Stimulated activated CD8-positive, alpha-beta memory T cell treated with anti-CD3 and anti-CD28 coated beads, Interleukin-12 subunit alpha, Interleukin-12 subunit beta, amount 100 ng/mL, for 24 hours (primary cell): ENCODE measurements at regions not wholly inside any gene's neighbourhood (a gene's known extent, or its start where the extent isn't known, plus 50 kb on each side); places are given as distances from the start of the nearest gene placed in this dataset.
A peak's percentile ranks its signal among the peaks of the same experiment; 100 is the strongest.
"Not testable (repeated sequence)": the region's sequence is repeated elsewhere in the genome, so short reads cannot be mapped to it uniquely, and the experiment has no call there.

Source experiments
- DNase-seq: peaks from one replicate; pipeline ENCODE4 v3.0.0-alpha.2; 2020; ENCODE audit errors: extremely low read depth

DNA sequence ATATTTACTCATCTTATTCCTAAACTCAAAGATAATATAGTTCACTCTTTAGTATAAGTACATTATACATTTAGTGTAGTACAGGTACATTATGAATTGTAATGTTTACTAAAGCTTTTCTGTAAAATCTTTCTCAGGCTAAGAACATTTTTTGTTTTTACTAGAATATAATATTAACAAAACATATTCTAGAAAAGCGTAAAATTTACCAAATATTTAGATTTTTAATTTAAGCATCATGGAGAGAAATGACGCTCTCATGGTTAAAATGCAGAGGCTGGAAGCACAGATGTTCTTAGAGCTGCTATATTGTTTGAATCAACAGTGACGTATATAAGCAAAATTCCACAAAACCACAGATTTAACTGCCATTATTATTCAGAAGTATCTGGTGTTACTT, 54.7 kb upstream of the NBPF15 start:
- DNase-seq = not testable (repeated sequence)

DNA sequence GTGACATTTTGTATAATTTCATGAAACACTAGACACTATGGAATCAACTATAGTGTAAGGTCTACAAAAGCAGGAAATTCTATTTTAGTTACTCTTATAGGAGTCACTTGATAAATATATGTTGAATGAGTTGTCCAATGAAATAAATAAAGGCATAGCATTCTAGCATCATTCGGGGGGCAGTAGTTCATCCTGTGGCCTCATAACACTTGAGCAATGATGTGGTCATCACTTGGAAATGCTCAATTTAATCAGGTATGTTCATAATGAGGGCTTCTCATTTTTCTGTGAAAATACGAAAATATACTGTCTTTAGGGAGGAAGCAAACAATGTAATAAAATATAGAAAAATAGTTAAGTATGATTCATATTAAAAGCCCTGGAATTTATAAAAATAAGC, 55.4 kb upstream of the NBPF15 start:
- not testable (repeated sequence) for DNase-seq

DNA sequence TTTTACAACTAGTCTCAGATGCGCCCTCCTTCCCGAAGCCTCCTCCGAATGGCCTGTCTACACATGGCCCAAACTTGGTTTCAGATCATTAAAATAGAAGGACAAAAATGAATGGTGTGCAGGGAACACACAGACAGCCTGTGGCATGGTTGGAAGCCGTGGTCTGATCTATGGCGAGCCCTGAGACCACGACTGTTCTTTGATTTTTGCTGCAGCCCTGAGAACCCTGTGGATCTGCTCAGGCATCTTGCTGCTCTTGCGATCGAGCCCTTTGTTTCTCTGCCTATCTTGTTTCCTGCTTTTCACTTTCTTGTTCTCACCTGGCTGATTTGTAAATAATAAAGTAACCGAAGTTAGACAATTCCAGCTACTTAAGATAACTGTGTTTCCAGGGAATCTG, 57.0 kb upstream of the NBPF15 start:
- not testable (repeated sequence) for DNase-seq

DNA sequence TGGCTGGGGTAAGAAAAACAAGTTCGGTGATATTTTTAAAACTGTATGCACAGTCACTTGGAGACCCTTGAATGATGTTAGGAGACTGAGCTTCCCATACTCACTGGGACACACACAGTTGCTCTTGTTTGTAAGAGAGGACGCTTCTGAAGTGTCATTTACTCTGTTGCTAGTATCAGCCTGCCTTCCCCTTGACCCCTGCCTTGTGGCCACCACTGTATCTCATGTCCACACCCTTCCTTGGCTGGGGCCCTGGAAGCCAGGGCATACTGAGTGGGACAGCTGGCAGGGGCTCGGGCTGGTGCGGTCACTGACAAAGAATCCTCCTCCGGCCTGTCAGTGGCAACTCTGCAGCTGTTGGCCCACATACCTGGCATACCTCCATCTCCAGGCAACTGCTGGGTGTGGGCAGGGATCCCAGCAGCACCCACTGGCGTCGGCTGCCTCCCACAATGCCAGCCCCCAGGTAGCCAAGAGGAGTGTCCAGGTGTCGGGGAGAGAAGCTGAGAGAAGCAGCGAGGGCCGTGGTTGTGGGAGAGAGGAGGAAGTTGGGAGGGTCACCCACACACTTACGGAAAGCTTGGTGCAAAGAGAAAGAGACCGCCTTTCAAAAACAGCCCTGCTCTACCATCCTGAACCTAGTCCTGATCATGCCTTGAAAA, 58.2 kb upstream of the NBPF15 start:
- not testable (repeated sequence) for DNase-seq

DNA sequence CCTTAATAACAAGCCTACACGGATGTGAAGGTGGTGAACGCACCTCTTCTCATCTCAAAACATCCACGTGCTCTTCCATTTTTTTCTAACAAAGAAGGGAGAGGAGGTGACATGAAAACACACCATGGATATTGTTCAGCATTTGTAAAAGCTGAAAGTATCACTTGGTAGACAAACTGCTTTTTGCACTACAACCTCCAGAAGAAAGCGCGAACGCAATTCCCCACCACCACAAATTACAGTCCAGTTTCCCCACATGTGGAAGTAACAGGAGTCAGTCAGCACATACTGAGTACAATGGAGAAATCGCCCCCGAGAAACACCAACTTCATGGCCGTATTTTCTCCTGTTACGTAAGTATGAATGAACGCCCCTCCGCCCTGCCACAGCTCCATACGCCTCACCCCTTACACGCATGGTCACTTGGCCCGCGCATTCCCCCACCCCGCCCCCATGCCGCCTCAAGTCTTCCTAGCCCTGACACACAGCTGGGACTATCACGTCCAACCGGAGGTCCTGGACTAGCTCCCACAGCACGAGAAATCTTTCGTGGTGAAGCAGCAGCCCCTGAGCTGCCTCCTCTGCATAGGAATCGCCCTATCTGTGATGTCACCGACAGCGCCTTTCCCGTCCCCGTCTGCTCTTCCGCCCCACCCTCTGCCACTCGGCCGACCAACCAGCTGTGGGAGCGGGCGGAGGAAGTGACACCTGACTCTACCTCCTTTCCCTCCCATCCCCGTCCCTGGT, 62.4 kb upstream of the NBPF15 start:
- peak; percentile 41 for DNase-seq

DNA sequence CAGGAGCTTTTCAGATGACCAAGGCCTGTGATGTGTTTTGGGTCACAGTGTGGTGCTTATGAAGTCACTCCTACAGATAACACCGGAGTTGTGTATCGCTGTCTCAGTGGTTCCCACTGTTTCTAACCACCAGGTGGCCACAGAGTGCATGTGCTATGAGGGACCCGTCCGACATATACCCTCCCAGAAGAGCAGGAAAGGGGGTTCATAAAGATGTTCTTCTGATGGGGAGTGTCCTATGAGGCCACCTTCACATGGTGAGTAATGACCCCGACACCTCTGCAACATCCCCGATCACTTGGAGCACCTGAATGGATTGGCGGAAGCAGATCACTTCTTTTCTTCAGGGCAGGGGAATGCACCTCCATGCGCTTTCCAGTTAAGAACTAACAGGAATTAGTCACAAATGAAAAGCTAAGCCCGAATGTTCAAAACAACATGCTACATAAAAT, 60.5 kb upstream of the PPIAL4F start:
- not testable (repeated sequence) for DNase-seq

DNA sequence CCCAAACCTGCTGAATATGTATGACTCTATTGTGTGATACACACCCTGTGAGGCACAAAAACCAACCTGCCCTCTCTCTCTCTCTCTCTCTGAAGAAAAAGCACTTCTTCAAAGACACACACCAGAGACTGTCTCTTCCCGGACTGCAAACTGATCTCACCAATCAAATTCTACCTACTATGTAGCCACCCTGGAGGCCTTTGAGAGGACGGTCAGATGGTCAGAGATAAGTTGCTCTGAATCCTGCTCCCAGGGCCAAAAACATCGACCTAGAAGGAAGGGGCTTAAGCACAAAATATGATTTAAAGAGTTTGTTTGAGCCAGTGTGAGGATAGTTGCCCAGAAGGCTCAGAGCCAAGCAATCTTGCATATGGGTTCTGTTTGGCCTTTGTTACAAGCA, 59.2 kb upstream of the PPIAL4F start:
- not testable (repeated sequence) for DNase-seq

DNA sequence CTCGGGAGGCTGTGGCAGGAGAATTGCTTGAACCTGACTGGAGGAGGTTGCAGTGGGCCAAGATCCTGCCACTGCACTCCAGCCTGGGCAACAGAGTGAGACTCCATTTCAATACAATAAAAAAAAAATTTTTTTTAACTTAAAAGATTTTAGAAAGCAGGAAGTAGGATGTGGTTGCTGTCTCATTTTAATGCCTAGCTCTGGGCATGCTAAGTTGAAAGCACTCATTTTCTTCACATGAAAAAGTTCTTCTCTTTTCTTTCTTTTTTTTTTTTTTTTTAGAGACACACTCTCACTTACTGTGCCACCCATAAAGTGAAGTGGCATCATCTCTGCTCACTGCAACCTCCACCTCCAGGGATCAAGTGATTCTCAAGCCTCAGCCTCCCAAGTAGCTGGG, 58.4 kb upstream of the PPIAL4F start:
- not testable (repeated sequence) for DNase-seq

DNA sequence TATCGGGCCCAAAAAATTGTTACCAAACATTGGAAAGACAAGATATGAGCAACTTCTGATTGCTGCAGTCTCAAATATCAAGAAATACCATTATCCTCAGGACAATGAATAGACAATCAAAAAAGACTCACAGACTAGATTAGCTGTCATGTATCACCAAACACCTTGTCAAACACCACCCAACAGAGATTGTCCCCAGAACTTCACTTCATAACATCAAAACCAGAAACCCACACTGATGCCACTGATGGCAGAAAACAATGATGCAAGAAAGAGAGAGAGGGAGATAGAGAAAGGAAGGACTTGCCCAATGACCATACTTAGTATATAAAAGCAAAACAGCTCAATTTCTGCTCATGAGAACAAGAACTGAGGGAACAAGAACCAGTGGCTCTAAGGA, 56.0 kb upstream of the PPIAL4F start:
- not testable (repeated sequence) for DNase-seq

DNA sequence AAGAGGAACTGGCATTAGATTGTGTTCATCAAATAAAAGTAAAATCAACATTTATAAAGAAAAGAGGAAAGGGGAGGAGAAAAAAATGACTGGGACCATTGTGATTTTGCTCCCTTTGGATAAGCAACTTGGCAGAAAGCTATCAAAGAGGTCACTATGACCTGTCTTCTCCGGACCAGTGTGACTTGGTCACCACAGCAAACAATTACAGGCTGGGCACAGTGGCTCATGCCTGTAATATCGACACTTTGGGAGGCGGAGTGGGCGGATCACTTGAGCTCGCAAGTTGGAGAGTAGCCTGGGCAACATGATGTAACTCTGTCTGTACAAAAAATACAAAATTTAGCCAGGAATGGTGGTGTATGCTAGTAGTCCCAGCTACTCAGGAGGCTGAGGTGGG, 55.5 kb upstream of the PPIAL4F start:
- DNase-seq = not testable (repeated sequence)

DNA sequence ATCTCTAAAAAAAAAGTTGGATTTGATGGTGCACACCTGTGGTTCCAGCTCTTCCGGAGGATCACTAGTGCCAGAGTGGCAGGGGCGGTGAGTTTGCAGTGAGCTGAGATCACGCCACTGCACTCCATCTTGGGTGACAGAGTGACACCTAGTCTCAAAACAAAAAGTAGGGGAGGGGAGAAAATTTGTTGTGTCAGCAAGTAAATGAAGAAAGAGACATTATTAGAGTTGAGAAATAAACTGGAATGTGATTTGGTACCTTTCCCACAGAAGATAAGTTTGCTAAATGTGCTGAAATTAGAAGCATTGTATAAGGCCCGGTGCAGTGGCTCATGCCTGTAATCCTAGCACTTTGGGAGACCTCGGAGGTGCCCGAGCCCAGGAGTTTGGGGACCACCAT, 54.0 kb upstream of the PPIAL4F start:
- DNase-seq = not testable (repeated sequence)

DNA sequence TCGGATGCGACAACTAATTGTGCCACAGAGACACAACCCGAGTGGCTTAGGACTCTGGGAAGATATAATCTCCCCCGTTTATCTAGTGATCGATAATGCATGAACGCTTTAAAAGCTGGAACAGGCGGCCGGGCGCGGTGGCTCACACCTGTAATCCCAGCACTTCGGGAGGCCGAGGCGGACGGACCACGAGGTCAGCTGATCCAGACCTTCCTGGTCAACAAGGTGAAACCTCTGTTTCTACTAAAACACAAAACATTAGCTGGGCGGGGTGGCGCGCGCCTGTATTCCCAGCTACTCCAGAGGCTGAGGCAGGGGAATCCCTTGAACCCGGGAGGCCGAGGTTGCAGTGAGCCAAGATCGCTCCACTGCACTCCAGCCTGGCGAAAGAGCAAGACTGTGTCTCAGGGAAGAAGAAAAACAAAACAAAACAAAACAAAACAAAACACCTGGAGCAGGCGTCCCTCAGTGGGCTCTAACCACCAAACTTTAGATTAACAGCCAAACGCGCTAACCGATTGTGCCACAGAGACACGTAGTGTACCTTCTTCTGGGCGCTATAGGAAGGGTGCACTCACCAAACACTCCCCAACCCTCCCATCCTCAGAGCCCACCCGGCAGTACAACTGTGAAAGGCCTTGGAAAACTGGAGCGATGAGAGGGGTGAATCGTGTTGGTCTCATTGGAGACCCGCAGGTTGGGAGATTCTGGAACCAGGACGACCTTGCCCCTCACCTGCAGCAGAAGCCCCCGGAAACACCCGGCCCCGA, 53.3 kb upstream of the PPIAL4F start:
- not testable (repeated sequence) for DNase-seq
